GM21423 (cell line): ENCODE measurements at regions not wholly inside any gene's neighbourhood (a gene's known extent, or its start where the extent isn't known, plus 50 kb on each side); places are given as distances from the start of the nearest gene placed in this dataset.
A peak's percentile ranks its signal among the peaks of the same experiment; 100 is the strongest.

Experiments
- ATAC-seq: cut with Tn5 transposase; IDR thresholded peaks from one replicate; pipeline ENCODE4 v1.9.1; 2021; ENCODE audit warnings: mild to moderate bottlenecking, moderate library complexity; ENCODE audit not compliant: unreplicated experiment

DNA sequence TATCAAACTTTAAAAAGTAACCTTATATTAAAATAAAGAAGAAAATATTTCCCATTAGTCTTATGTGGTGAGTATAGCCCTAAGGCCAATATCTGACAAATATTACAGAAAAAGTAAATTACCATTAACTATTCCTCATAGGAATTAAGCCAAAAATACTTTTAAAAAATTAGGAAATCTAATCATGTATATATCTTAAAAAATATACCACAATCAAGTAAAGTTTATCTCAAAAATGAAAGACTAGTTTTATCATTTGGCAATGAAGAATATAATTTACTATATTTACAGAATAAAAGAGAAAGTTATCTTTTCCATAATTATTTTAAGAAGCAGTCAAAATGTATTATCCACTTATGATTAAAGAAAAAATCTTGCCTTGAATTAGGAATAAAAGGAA, 458.8 kb upstream of the ZNF462 start:
- ATAC-seq = no peak

DNA sequence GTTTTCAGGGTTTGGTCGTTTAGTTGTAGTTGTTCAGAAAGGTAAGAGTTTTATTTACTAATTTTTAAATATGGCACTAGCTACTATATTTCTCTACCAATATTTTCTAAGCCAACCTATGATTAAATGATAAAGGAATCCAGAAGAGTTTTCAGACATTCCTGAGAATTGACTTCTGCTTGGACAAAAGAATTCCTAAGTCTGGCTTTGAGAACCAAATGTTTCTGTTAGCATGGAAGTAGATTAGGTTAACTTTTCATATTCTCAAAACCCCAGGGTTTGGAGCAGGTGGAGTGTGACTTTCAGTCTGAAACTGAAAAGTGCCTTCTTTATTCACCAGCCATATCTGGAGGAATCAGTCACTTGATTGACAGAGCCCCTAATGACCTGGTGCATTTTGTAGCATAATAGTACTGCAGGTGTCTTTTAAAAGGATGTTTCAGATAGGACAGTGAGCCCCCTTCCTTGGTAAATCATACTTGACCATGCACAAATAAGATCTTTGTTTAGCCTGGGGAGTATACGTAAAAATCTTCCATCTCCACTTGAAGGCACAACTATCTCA, 457.0 kb upstream of the ZNF462 start:
- ATAC-seq = no peak

GRCh38 chr9:106414042-106414441, 448.9 kb upstream of the ZNF462 start:
- no peak for ATAC-seq

DNA sequence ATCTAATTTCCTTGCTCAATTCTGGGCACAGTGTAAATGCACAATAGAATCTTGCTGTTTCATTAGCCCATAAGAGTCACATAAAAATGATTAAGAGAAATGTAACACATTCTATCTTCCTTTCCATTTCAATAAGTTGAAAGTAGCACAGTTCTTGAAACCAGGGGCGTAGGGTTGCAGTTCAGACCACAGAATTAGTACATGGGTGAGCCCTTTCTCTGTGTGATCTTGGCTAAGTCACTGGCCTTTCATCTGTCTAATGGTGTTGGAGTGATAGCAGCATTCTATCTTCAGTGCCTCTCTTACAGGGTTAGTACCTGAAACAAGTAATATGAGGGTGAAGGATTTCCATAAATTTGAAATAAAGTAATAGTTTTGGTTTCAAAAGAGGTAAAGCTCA, 445.3 kb upstream of the ZNF462 start:
- peak; percentile 25 for ATAC-seq

DNA sequence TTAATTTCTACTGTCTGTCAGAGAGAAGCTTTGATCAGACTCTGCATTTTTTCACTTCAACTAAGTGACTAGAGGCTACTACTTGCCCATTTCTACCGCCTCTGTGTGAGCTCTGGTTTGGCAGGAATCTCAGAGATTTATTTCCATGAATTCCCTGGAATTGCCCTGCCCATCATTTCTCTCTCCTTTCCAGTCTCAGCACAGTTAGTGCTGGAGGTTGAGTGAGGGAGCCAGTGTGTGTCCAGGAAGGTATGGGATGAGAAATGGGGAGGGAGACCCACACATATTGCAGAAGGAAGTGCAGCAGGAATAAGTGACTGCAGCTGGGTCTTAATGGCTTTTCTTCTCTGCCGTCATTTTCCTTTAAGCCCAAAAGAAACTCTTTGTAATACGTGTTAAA, 443.1 kb upstream of the ZNF462 start:
- no peak for ATAC-seq

DNA sequence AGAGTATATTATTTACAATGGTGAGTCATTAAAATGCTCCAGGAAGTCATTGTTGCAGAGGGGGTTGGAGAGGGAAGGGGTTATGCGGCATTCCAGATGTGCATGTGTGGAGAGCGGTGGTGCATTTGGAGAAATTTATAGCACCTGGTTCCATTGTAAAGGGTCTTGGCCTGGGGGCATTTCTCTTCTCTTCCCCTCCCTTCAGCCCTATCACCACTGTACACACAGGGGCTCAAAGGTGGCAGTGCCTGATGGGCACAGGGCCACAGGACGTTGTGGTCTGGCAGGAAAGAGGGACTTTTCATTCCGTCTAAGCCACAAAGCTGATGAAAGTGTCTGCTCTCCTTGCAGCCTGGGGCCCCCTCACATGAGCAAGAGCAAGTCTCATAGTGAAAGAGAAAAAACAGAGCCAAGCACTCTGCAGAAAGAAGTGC, 442.4 kb upstream of the ZNF462 start:
- ATAC-seq = peak; percentile 79

GRCh38 chr9:106421772-106422171, 441.2 kb upstream of the ZNF462 start:
- ATAC-seq = peak; percentile 60

DNA sequence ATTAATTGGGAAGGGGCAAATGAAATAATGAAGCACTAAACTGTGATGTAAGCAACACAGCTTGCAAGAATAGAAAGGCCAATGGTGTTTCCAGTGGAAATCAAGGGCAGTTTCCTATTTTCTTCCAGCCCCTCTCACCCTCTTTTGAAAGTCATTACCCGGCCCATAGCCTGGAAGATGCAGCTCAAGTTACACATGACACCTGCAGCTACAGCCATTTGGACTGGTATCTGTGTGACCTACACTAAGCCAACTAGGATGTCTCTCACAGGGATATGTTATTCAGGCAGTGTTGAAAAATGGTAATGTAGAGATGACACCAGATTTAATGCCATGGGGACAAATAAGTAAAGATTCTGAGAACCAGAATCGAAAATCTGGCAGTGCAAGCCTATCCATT, 439.4 kb upstream of the ZNF462 start:
- no peak for ATAC-seq

- no peak for ATAC-seq
Observed at GRCh38 chr9:106432631-106433030, 430.3 kb upstream of the ZNF462 start.

DNA sequence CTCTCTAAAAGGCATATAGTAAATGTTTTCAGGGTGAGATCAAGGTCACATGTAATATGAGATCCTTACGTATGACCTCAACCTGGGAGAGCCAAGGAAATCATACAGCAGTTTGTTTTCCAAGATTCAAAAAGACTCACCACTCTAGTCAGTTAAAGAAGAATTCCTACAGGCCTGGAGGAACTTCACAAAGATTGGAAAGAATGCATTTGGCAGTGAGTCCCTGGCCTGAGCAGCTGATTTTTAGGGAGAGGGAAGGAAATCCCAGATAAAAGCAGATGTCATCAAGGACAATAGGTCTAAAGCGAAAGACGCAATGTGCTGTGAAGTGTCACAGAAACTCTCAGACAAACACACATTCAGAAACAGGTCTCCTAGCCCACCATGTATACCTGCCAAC, 424.0 kb upstream of the ZNF462 start:
- no peak for ATAC-seq

DNA sequence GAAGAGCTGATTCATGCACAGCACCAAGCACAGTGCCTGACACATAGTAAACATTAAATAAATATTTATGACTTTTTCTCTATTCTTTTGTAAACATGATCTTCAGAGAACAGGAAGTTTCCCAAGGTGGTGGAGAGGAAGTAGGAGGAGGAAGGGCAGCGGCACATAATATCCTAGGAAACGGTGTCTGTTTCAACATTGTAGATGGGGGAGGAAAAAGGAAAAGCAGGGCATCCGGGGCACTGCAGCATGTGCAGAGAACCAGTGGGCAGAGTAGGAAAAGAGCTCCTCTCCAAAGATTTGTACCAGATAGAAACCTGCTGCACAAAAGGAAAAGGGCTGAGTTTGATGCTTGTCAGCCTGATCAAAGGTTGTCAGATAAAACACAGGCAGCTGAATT, 421.7 kb upstream of the ZNF462 start:
- no peak for ATAC-seq

GRCh38 chr9:106443520-106443919, 419.4 kb upstream of the ZNF462 start:
- no peak for ATAC-seq

GRCh38 chr9:106445107-106445506, 417.9 kb upstream of the ZNF462 start:
- no peak for ATAC-seq

DNA sequence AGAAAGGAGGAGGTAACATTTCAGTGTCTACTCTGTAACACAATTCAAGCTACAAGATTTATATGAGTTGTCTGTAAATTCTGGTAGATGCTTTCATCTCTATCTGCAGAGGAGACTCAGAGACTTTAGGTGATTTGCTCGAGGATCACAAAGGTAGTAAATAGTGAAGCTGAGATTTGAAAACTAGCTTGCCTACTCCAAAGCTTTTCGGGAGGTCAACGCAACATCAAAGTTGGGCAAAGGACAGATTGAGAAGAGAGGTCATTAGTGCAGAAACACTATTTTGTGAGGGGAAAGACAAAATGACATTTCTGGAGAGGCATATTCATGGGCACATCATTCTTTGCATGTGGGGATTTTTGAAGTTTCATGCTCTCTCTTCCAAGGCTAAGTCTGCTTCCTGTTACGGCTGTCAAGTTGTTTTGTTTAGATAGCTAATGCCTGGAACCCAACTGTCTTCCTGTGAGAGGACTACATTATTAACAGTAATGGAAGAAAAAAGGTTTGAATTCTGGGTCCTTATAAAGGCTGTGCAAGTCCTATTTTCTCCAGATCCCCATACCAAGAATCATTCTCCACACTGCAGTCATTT, 413.5 kb upstream of the ZNF462 start:
- ATAC-seq = no peak

GRCh38 chr9:106450549-106450948, 412.4 kb upstream of the ZNF462 start:
- ATAC-seq = no peak

- ATAC-seq = no peak
Observed at GRCh38 chr9:106451223-106451622, 411.7 kb upstream of the ZNF462 start.

- ATAC-seq = no peak
Observed at GRCh38 chr9:106456581-106456980, 406.4 kb upstream of the ZNF462 start.

DNA sequence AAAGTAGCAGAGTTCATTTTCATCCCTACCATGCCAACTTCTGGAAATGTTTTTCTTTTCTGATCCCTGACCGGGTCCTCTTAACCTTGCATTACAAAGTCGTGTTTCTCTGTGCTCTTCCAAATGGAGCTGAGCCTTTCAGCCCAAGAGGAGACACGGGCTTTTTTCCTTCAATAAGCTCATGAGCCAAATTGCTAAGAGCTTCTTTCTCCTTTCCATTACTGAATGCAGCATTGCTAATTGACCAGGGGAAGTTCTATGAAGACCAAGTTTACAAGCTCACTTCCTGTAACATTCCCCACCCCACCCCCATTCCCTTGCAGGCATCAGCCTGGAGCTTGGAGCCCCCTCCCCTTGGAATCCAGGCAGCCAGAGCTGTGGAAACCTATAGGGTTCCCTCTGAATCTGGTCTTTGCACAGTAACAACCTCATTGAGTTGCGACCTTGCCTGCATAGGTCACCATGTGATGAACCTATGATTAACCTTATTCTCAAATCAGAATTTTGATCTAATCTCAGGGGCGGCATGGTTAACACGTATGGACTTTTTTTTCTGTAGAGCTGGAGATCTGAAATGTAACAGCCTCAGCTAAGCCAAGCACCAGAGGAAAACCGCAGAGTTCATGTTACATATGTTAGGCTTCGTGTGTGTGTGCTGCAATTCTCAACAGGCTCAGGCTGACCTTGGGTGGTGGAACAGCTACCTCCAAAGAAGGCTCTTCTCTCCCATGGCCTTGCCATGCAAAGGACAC, 395.7 kb upstream of the ZNF462 start:
- no peak for ATAC-seq

DNA sequence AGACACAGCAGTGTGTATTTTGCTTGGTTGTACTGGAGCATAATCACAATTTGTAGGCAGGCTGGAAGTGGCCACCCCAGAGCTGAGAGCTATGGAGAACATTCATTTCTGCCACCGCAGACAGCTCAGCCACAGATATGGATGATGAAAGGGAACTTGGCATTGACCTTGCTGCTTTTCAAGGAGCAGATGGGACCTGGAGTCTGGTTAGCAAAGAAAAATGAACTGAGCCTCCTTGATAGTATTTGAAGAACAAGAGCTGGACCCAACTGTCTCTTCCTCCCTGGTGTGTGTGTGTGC, 395.2 kb upstream of the ZNF462 start:
- ATAC-seq = no peak

DNA sequence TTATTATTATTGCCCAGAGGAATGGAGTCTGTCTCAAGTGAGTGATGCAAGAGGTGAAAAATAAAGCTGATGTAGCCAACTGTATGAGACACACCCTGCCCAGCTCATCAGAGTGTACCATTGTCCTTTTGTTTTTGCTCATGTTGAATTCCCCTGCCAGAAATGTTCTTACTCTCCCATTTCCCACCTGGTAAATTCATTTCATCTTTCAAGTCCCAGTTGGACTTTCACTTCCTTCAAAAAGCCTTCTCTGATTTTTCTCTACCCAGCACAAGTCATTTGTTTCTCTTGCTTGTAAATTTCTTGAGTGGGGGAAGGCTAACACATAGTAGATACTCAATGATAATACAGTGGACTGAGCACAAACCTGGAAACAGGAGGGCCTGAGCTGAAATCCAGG, 394.5 kb upstream of the ZNF462 start:
- ATAC-seq = peak; percentile 67

- no peak for ATAC-seq
Observed at GRCh38 chr9:106478312-106478711, 384.7 kb upstream of the ZNF462 start.

- no peak for ATAC-seq
Observed at GRCh38 chr9:106478727-106479126, 384.2 kb upstream of the ZNF462 start.

GRCh38 chr9:106479679-106480078, 383.3 kb upstream of the ZNF462 start:
- ATAC-seq = no peak
